GM12878 (cell line): ENCODE measurements at regions not wholly inside any gene's neighbourhood (a gene's known extent, or its start where the extent isn't known, plus 50 kb on each side); places are given as distances from the start of the nearest gene placed in this dataset.

Experiments
- ATAC-seq: fragments of 200-7000 bp; cut with Tn5 transposase; 3 replicates; pipeline ENCODE4 v1.9.1; 2020; ENCODE audit warnings: mild to moderate bottlenecking, moderate library complexity
- BruUV-seq: library from RNA; stranded (reverse); fragments of 400-500 nt; replicated peaks from 2 replicates; lab custom pipeline; 2021; lab: Mats Ljungman, UMichigan
- CTCF ChIA-PET: fragments of 300-600 bp; sonication (Branson Sonifier 250); formaldehyde crosslinking; extraction: SDS; loops from one replicate; lab custom pipeline; 2021; ENCODE audit warnings: inconsistent platforms; lab: Yijun Ruan, JAX
- POLR2A ChIA-PET: fragments of 350-600 bp; formaldehyde crosslinking; extraction: SDS; loops from one replicate; lab custom pipeline; 2021; ENCODE audit warnings: inconsistent platforms; lab: Charles Lee
- RAD21 ChIA-PET: fragments of 300-600 bp; sonication (Branson Sonifier 250); formaldehyde crosslinking; loops from one replicate; lab custom pipeline; 2023; ENCODE audit warnings: antibody characterized with exemption; ENCODE audit not compliant: unreplicated experiment; lab: Charles Lee
- SMC1A ChIA-PET: fragments of 300-600 bp; sonication (Branson Sonifier 250); formaldehyde crosslinking; loops from one replicate; lab custom pipeline; 2023; ENCODE audit not compliant: unreplicated experiment, uncharacterized antibody; lab: Charles Lee
- DNase-seq: peaks from one replicate; pipeline ENCODE4 v3.0.0-alpha.2; 2011; ENCODE audit warnings: low read depth, low spot score
- FAIRE-seq: peaks from 3 replicates; lab custom pipeline; 2011; peaks lifted over from hg19 to GRCh38; lab: Jason Lieb, UNC
- H2AFZ ChIP-seq: 2 replicates; pipeline ENCODE4 v1.6.0; 2011; ENCODE audit warnings: low read depth, low read length, control low read depth; ENCODE audit not compliant: control insufficient read depth
- H3K27ac ChIP-seq: 2 replicates; pipeline ENCODE4 v1.5.1; 2011; ENCODE audit warnings: control low read depth; ENCODE audit not compliant: control insufficient read depth, insufficient read depth
- H3K27me3 ChIP-seq, 2 experiments: replicated peaks in 1 of 2; 2 replicates each; pipeline versions ENCODE4 v1.6.0 to v1.6.1; 2011; ENCODE audit warnings: low read length in 1 of 2; ENCODE audit not compliant: control insufficient read depth in 2 of 2, insufficient read depth in 2 of 2
- H3K36me3 ChIP-seq, 2 experiments: 2 replicates each; pipeline ENCODE4 v1.5.1; 2011; ENCODE audit warnings: low read length in 1 of 2; ENCODE audit not compliant: control insufficient read depth in 2 of 2, insufficient read depth in 2 of 2
- H3K4me1 ChIP-seq: 2 replicates; pipeline ENCODE4 v1.6.1; 2011; ENCODE audit warnings: mild to moderate bottlenecking, low read length, moderate library complexity, mixed read lengths; ENCODE audit not compliant: control insufficient read depth, insufficient read depth
- H3K4me2 ChIP-seq: 2 replicates; pipeline ENCODE4 v1.6.0; 2011; ENCODE audit warnings: control low read depth; ENCODE audit not compliant: control insufficient read depth, insufficient read depth
- H3K4me3 ChIP-seq: fragments of 200-600 bp; sonication (generic); 2 replicates; pipeline ENCODE4 v1.5.1; 2016
- H3K79me2 ChIP-seq: 2 replicates; pipeline ENCODE4 v1.6.0; 2011; ENCODE audit warnings: low read length; ENCODE audit not compliant: control insufficient read depth, insufficient read depth
- H3K9ac ChIP-seq: 2 replicates; pipeline ENCODE4 v1.8.0; 2011; ENCODE audit warnings: low read length, control low read depth, mixed read lengths; ENCODE audit not compliant: control insufficient read depth, insufficient read depth
- H3K9me3 ChIP-seq: replicated peaks from 3 replicates; pipeline ENCODE4 v1.5.1; 2011; ENCODE audit warnings: mild to moderate bottlenecking, low read length; ENCODE audit not compliant: control insufficient read depth, insufficient read depth
- H4K20me1 ChIP-seq: 2 replicates; pipeline ENCODE4 v1.6.0; 2011; ENCODE audit not compliant: control insufficient read depth, insufficient read depth
- BCL11A ChIP-seq: IDR thresholded peaks from 2 replicates; pipeline ENCODE4 v1.6.1; 2011; ENCODE audit warnings: low read depth, low read length
- E4F1 ChIP-seq: fragments of 450-650 bp; IDR thresholded peaks from 2 replicates; pipeline ENCODE4 v1.6.1; 2018; ENCODE audit warnings: borderline replicate concordance, mild to moderate bottlenecking; ENCODE audit not compliant: partially characterized antibody
- EZH2 ChIP-seq: IDR thresholded peaks from 2 replicates; pipeline ENCODE4 v1.6.1; 2012; ENCODE audit warnings: low read depth, mild to moderate bottlenecking, control low read depth, inconsistent platforms, low read length, borderline replicate concordance; ENCODE audit not compliant: control insufficient read depth
- PBX3 ChIP-seq: IDR thresholded peaks from 2 replicates; pipeline ENCODE4 v1.6.1; 2011; ENCODE audit warnings: mild to moderate bottlenecking, low read depth, low read length, moderate library complexity; ENCODE audit not compliant: insufficient replicate concordance
- RFX5 ChIP-seq: IDR thresholded peaks from 2 replicates; pipeline ENCODE4 v1.6.1; 2011; ENCODE audit warnings: low read depth, low read length, improper control_type of control experiment
- SREBF2 ChIP-seq: IDR thresholded peaks from 2 replicates; pipeline ENCODE4 v1.6.1; 2012; ENCODE audit warnings: mild to moderate bottlenecking, low read length
- STAT1 ChIP-seq: fragments of 450-650 bp; conservative IDR thresholded peaks from 2 replicates; pipeline ENCODE4 v1.6.1; 2014; ENCODE audit warnings: antibody characterized with exemption, mild to moderate bottlenecking
- ZBTB11 ChIP-seq: fragments of 450-650 bp; formaldehyde crosslinking; IDR thresholded peaks from 2 replicates; pipeline ENCODE4 v1.5.0; 2022; ENCODE audit warnings: mild to moderate bottlenecking, missing genetic modification characterization
- ZNF217 ChIP-seq: fragments of 450-650 bp; IDR thresholded peaks from 2 replicates; pipeline ENCODE4 v1.6.1; 2017; ENCODE audit warnings: antibody characterized with exemption, mild to moderate bottlenecking
- ZNF24 ChIP-seq: fragments of 450-650 bp; IDR thresholded peaks from 2 replicates; pipeline ENCODE4 v1.6.1; 2017; ENCODE audit warnings: antibody characterized with exemption, mild to moderate bottlenecking
- ZNF687 ChIP-seq: fragments of 450-650 bp; IDR thresholded peaks from 2 replicates; pipeline ENCODE4 v1.6.1; 2017; ENCODE audit warnings: mild to moderate bottlenecking, moderate library complexity
- WGBS: methylation state at CpG from one replicate; pipeline ENCODE4 v1.1.6; 2016; ENCODE audit warnings: low lambda C conversion rate; ENCODE audit not compliant: insufficient replicate concordance, insufficient coverage; ENCODE audit errors: missing lambda C conversion rate; 5-methylcytosine and 5-hydroxymethylcytosine counted together
- in situ Hi-C: fragments of 300-500 bp; cut with MboI; formaldehyde crosslinking; loops from 9 replicates; pipeline ENCODE4 v1.14.3; 2018; ENCODE audit warnings: mixed read lengths
- intact Hi-C: fragments of 100-400 bp; cut with micrococcal nuclease; formaldehyde crosslinking; loops from one replicate; pipeline ENCODE4 v1.14.2; 2022; ENCODE audit not compliant: unreplicated experiment

GRCh38 chr7:68309806-68310205 lies 1288.5 kb upstream of the AUTS2 start:
- no peaks in the 10 kb centered on the region for H3K9me3 ChIP-seq
- H3K79me2 ChIP-seq: no peaks in the 10 kb centered on the region
- ChIA-PET SMC1A (interaction anchor here (0.7 kb wide), 1 partner anchor 31 kb away, joined by 3 read pairs; no protein-coding TSS in a partner anchor), RAD21 (no interaction called here), POLR2A (no interaction called here), CTCF (no interaction called here)
- no peaks in the 10 kb centered on the region for H3K36me3 ChIP-seq
- no peak overlapping the region for H3K9ac ChIP-seq
- WGBS: 17% methylated on average over 6 of the region's 6 CpGs
- no TSS peak for BruUV-seq
- no peak for ATAC-seq
- H3K27me3 ChIP-seq: no peaks in the 10 kb centered on the region
- intact Hi-C loops (no loop called here), in situ Hi-C loops (no loop called here)
- no peak overlapping the region for H3K4me3 ChIP-seq
- H2AFZ ChIP-seq: no peak overlapping the region
- no peak for DNase-seq
- TF ChIP-seq PBX3 (no peak), ZNF24 (no peak), SREBF2 (no peak), EZH2 (no peak), ZNF217 (no peak), ZNF687 (no peak), E4F1 (no peak), STAT1 (no peak), ZBTB11 (no peak), BCL11A (no peak), RFX5 (no peak)
- H3K4me1 ChIP-seq: no peaks in the 10 kb centered on the region
- H3K4me2 ChIP-seq: no peak overlapping the region
- H4K20me1 ChIP-seq: no peaks in the 10 kb centered on the region
- FAIRE-seq: no peak
- no peak overlapping the region for H3K27ac ChIP-seq
